ENCODE measurements at regions not wholly inside any gene's neighbourhood (a gene's known extent, or its start where the extent isn't known, plus 50 kb on each side); places are given as distances from the start of the nearest gene placed in this dataset.

- Histone ChIP-seq H3K4me3 (no peak overlapping the region), H3K36me3 (no peaks in the 10 kb centered on the region), H3K9me3 (no peaks in the 10 kb centered on the region), H3K27ac (no peak overlapping the region), H3K4me1 (peaks cover 0 to 7% (median 0%) of the 10 kb centered on the region in 4 donors), H3K27me3 (no peaks in the 10 kb centered on the region)
- 81 to 91% methylated on average over 5 of the region's 5 CpGs for WGBS, 2 donors
- DNase-seq: no peak
- ATAC-seq (ENCODE audit: low FRiP score in 2 of 2): no peak
- TF ChIP-seq POLR2A (IDR thresholded peaks at IDR 0.05): no peak
- no peak for TF ChIP-seq CTCF (IDR thresholded peaks at IDR 0.05)
- TF ChIP-seq POLR2AphosphoS5 (IDR thresholded peaks at IDR 0.05): no peak
These were observed 167.8 kb downstream of the NRP2 start for GRCh38 chr2:205850132-205850531.

GRCh38 chr2:205849136-205849535 lies 166.8 kb downstream of the NRP2 start:
- no peak overlapping the region for H3K4me3 ChIP-seq
- ATAC-seq (ENCODE audit: low FRiP score in 2 of 2) (no peak), DNase-seq (no peak)
- H3K4me1 ChIP-seq: peaks cover 0 to 7% (median 0%) of the 10 kb centered on the region in 4 donors
- H3K9me3 ChIP-seq: no peaks in the 10 kb centered on the region
- no peaks in the 10 kb centered on the region for H3K36me3 ChIP-seq
- no peaks in the 10 kb centered on the region for H3K27me3 ChIP-seq
- 71 to 82% methylated on average over 4 to 5 of the region's 5 CpGs for WGBS, 2 donors
- TF ChIP-seq POLR2AphosphoS5 (IDR thresholded peaks at IDR 0.05): no peak
- TF ChIP-seq POLR2A (IDR thresholded peaks at IDR 0.05): no peak
- TF ChIP-seq CTCF (IDR thresholded peaks at IDR 0.05): no peak
- no peak for TF ChIP-seq EP300 (IDR thresholded peaks at IDR 0.05)
- no peak overlapping the region for H3K27ac ChIP-seq

- Histone ChIP-seq H3K27me3 (no peaks in the 10 kb centered on the region), H3K36me3 (no peaks in the 10 kb centered on the region), H3K4me1 (peaks cover 0 to 7% (median 0%) of the 10 kb centered on the region in 4 donors), H3K4me3 (no peak overlapping the region), H3K9me3 (no peaks in the 10 kb centered on the region), H3K27ac (no peak overlapping the region)
- TF ChIP-seq EP300 (IDR thresholded peaks at IDR 0.05): no peak
- no peak for TF ChIP-seq POLR2A (IDR thresholded peaks at IDR 0.05)
- no peak for TF ChIP-seq CTCF (IDR thresholded peaks at IDR 0.05)
- TF ChIP-seq POLR2AphosphoS5 (IDR thresholded peaks at IDR 0.05): no peak
- DNase-seq (no peak), ATAC-seq (ENCODE audit: low FRiP score in 2 of 2) (peak in 1 of 2 donors; percentile 52)
- WGBS, 2 donors: 61 to 65% methylated on average over 4 of the region's 4 CpGs
These were observed 166.3 kb downstream of the NRP2 start for GRCh38 chr2:205848601-205849000.
